Cardiac muscle cell (in vitro differentiated cells and primary cell): ENCODE measurements at regions not wholly inside any gene's neighbourhood (a gene's known extent, or its start where the extent isn't known, plus 50 kb on each side); places are given as distances from the start of the nearest gene placed in this dataset.

ENCODE experiments used
- DNase-seq, 2 donors: peaks; one replicate each; pipeline versions ENCODE4 v3.0.0 to v3.0.0-alpha.2; 2010 to 2017; ENCODE audit warnings: low read depth in 1 of 2, low spot score in 1 of 2
- H3K27ac ChIP-seq: fragments of 200-600 bp; sonication (generic); 2 replicates; pipeline ENCODE4 v1.5.1; 2016
- H3K27me3 ChIP-seq: fragments of 200-600 bp; sonication (generic); 2 replicates; pipeline ENCODE4 v1.6.0; 2016; ENCODE audit warnings: control low read depth
- H3K36me3 ChIP-seq: fragments of 200-600 bp; sonication (generic); 2 replicates; pipeline ENCODE4 v1.5.1; 2016; ENCODE audit warnings: control low read depth
- H3K4me1 ChIP-seq: fragments of 200-600 bp; sonication (generic); 2 replicates; pipeline ENCODE4 v1.8.1; 2017; ENCODE audit warnings: low read depth, mild to moderate bottlenecking, mixed run types
- H3K4me3 ChIP-seq: fragments of 200-600 bp; sonication (generic); 2 replicates; pipeline ENCODE4 v1.5.1; 2016; ENCODE audit warnings: mild to moderate bottlenecking
- H3K9me3 ChIP-seq: fragments of 200-600 bp; sonication (generic); 2 replicates; pipeline ENCODE4 v1.5.1; 2017; ENCODE audit warnings: low read depth, mild to moderate bottlenecking, control low read depth
- CTCF ChIP-seq: IDR thresholded peaks from 2 replicates; pipeline ENCODE4 v1.5.1; 2012; ENCODE audit warnings: low read depth, mild to moderate bottlenecking, low read length

DNA sequence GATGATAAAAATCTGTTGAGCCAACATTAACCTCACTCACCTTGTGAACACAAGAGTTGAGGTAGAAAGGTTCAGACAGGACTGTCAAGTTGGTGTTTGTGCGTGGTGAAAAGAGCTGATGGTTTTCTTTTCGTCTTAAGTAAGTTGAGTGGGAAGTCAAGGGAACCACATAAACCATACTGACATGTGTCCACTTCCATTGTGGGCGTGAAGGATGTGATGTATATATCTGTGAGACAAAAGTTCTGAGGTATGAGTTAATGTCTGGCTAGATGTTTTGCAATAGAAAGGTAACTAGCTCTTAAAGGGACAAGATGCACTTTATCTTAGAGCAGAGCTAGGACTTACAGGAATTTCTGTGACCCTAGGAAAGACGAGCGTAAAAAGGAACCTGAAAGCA is 1272.1 kb upstream of the ADGRB3 start:
- Histone ChIP-seq H3K9me3 (no peaks in the 10 kb centered on the region), H3K4me3 (no peak overlapping the region), H3K27me3 (no peaks in the 10 kb centered on the region), H3K27ac (no peak overlapping the region), H3K36me3 (no peaks in the 10 kb centered on the region), H3K4me1 (no peaks in the 10 kb centered on the region)
- DNase-seq: no peak
- no peak for TF ChIP-seq CTCF

DNA sequence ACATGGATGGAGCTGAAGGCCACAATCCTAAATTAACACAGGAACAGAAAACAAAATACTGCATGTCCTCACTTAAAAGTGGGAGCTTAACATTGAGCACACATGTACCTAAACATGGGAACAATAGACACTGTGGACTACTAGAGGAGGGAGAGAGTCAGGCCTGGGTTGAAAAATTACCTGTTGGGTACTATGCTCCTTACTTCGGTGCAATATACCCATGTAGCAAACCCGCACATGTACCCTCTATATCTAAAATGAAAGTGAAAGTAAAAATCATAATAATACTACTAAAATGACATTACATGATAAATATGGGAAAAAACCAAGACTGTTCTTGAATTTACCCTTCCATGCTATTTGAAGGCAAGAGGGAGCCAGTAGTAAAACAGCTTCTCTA is 1273.8 kb upstream of the ADGRB3 start:
- Histone ChIP-seq H3K27me3 (no peaks in the 10 kb centered on the region), H3K27ac (no peak overlapping the region), H3K4me1 (no peaks in the 10 kb centered on the region), H3K9me3 (no peaks in the 10 kb centered on the region), H3K4me3 (no peak overlapping the region), H3K36me3 (no peaks in the 10 kb centered on the region)
- DNase-seq: no peak
- TF ChIP-seq CTCF: no peak

- Histone ChIP-seq H3K27me3 (no peaks in the 10 kb centered on the region), H3K4me3 (no peak overlapping the region), H3K36me3 (no peaks in the 10 kb centered on the region), H3K9me3 (no peaks in the 10 kb centered on the region), H3K27ac (no peak overlapping the region), H3K4me1 (peaks cover 16% of the 10 kb centered on the region)
- no peak for TF ChIP-seq CTCF
- no peak for DNase-seq
Measured at GRCh38 chr6:67358241-67358640, 1276.8 kb upstream of the ADGRB3 start.

- Histone ChIP-seq H3K4me1 (peaks cover 17% of the 10 kb centered on the region), H3K27ac (no peak overlapping the region), H3K36me3 (no peaks in the 10 kb centered on the region), H3K4me3 (no peak overlapping the region), H3K27me3 (no peaks in the 10 kb centered on the region), H3K9me3 (no peaks in the 10 kb centered on the region)
- TF ChIP-seq CTCF: no peak
- DNase-seq: no peak
Measured at GRCh38 chr6:67353861-67354260, 1281.2 kb upstream of the ADGRB3 start.

GRCh38 chr6:67352717-67353116 is 1282.4 kb upstream of the ADGRB3 start:
- Histone ChIP-seq H3K27me3 (no peaks in the 10 kb centered on the region), H3K36me3 (no peaks in the 10 kb centered on the region), H3K4me1 (peaks cover 17% of the 10 kb centered on the region), H3K9me3 (no peaks in the 10 kb centered on the region), H3K4me3 (no peak overlapping the region), H3K27ac (no peak overlapping the region)
- no peak for DNase-seq
- TF ChIP-seq CTCF: no peak

DNA sequence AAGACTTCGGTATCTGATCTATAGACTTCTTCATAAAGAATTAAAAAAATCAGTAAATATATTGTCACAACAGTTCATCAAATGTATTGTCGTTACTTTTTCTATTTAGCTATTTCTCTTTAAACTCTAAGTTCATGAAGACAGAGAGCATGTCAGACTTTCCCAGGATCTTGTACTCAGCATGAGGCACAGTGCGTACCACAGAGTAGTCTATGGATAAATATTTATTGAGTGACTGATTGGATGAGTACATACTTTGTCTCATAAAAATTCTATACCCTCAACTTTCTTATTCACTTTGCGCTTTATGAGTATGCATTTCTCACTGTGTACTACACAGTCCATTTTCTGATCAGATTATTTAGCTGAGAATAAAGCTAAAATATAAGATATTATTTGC is 1284.4 kb upstream of the ADGRB3 start:
- no peak for DNase-seq

More for the DNA sequence above, 1284.4 kb upstream of the ADGRB3 start:
- Histone ChIP-seq H3K4me3 (no peak overlapping the region), H3K27ac (no peak overlapping the region), H3K27me3 (no peaks in the 10 kb centered on the region), H3K36me3 (no peaks in the 10 kb centered on the region), H3K4me1 (peaks cover 17% of the 10 kb centered on the region), H3K9me3 (no peaks in the 10 kb centered on the region)
- no peak for TF ChIP-seq CTCF
